ENCODE measurements at regions not wholly inside any gene's neighbourhood (a gene's known extent, or its start where the extent isn't known, plus 50 kb on each side); places are given as distances from the start of the nearest gene placed in this dataset.

DNA sequence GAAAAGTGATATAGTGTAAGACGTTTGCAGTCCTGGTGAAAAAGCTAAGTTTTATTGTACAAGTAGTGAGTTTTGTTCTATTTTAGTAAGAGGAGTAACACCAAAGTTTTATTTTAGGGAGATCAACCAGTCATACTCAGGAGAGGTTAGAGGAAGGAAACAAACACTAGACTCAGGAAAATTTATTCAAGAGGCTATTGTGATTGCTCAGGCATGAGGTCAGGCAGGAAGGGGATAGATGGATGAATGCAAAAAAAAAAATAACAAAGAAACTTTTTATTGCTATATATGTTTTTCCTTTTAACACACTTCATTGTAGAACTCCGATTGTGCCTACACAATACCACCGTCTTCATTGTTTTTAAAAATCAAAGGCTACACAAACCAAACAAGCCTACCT lies 189.0 kb downstream of the LYPLAL1 start:
- DNase-seq (ENCODE audit: low read depth in 3 of 3, low spot score in 1 of 3), result no peak

DNA sequence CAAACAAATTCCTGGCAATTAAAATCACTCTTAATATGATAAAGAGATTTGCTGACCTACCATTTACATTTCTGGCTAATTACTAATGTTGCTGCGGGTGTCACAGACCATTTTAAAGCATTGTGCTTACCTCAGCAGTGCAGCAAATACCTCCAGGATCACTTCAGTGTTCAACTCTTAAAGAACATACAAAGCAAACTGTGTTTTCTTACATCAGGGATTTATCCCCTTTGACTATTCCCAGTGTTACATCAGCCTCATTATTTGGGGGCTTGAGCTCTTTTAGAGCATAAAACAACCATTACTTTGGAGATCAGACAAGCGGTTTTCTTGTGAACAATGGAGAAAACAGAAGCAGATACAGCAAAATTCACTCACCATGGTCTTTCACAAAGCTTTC lies 185.4 kb downstream of the LYPLAL1 start:
- DNase-seq (ENCODE audit: low read depth in 3 of 3, low spot score in 1 of 3), result no peak

DNA sequence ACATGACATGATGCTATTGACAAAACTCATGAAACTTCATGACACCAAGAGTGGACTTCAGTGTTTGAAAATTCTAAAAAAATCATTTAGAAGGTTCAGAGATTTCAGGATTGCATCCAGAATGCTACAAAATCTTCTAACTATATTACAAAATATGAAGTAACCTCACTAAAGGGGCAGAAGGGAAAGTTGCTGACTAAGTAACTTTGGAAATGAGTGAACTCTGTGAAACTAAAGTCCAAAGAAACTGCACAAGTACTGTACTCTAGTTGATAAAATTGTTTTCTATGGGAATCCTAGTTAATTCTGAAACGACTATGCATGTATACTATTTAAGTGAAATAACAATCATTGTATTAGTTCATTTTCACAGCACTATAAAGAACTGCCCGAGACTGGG lies 184.4 kb downstream of the LYPLAL1 start:
- DNase-seq (ENCODE audit: low read depth in 3 of 3, low spot score in 1 of 3), result no peak

DNA sequence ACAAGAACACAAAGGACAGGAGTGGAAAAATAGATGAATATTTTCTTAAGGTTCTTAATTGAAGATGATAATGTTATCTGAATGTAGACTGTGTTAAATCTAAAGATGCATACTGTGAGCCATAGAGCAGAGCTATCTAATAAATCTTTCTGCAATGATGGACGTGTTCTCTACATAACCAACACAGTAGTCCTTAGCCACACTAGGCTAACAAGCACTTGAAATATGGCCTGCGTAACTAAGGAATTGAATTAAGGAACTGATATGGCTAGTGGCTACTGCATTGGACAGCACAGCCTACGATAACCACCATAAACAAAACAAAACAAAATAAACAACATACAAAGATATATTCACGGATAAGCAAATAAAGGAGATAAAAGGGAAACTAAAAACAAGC lies 181.3 kb downstream of the LYPLAL1 start:
- no peak for DNase-seq (ENCODE audit: low read depth in 3 of 3, low spot score in 1 of 3)

DNA sequence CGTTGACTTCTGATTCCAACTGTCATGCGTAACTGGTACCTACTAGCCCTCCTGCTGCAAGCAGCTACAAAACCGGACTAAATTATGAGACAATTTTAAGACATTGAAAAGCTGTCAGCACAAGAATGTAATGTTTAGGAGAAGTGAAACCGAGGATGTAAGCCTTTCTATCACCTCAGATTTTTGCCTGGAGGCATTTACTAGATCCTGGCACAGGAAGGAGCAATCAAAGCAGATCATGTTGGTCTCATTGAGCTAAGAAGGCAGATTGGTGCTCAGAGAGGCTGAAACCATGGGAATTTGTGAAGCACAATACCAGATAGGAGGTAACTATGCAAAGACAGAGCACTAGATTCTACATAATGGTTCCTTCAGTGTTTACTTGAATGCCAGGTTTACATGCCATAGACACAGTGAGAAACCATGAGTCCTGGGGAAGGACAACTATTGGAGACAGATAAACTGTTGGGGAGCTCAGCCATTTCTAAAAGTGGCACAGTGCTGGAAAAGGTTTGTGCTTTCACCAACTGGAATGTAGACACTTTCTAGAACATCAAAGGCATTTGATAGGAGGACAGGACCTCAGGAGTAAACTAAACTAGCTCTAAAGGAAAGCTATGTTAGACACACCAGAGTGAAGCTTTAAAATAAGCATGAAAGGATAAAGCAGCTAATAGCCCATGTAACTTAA lies 179.4 kb downstream of the LYPLAL1 start:
- DNase-seq (ENCODE audit: low read depth in 3 of 3, low spot score in 1 of 3), result no peak

DNA sequence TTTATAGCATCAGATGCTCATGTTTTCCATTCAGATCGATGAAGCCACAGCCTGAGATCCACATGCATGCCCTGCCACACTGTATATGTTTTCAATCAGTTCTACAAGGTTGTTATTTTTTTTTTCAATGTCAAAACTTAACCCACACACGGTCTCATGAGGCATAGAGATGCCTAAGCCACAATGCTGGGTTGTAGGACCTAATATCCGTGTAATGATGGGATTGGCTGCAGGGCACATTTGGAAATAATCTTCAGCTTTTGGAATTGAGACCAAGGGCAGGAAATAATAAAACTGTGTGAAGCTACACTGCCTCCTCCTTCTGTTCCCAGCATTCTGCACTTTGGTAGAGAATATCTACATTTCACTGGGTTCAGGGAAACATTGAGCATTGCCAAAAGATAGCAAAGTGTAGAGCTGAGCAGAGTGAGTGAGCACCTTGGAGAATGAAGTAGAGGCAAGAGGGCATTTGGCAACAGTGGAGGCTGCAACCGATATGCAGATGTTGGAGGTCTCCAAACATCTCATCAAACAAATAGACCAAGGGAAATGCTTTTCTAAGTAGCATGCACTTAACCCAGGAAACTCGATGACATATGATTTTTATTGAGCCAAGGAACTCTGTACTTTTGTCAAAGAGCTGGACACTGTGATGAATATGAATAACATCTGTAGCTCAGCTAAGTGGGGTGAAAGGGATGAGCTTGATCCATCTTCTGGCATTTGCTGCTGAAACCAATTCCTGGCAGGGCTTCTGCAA lies 176.7 kb downstream of the LYPLAL1 start:
- DNase-seq (ENCODE audit: low read depth in 3 of 3, low spot score in 1 of 3), result no peak

DNA sequence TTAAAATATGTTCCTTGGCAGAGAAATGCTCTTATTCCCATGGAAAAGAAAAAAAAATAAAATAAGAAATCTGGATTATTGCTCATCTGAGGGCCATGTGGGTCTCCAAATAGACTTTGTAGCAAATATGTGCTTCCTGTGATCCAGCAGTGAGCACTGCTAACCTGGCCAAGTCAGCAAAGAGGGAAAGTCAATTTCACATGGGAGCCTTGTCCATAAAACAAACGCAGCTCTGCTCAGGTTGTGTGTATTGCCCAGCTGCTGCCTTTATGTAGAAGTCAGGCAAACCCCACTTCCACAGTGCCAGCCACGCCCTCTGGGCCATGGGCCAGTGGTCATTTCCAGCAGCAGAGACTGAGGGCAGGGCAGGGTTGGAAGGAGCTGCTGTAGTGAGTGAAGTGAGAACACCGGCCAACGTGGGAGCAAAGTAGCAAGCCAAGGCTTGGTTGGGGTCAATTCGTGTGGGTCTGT lies 174.3 kb downstream of the LYPLAL1 start:
- DNase-seq (ENCODE audit: low read depth in 3 of 3, low spot score in 1 of 3), result no peak

DNA sequence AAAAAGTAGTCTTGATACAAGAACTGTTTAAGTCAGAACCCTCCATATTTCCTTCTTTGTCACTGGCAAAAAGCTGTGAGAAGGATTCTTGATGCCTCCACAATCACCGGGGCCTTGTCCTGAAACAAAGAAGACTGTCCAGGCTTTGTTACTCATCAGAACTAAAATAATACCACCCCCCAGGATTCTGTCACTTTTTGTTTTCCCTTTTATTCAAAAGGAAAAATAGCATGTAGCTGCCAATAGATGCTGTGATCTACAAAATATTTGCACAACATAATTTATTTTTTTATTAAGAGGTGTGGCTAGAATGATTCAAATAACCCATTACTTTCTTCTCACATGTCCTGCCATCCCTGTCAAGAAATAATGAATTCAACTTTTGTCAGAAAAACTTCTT lies 173.7 kb downstream of the LYPLAL1 start:
- no peak for DNase-seq (ENCODE audit: low read depth in 3 of 3, low spot score in 1 of 3)

DNA sequence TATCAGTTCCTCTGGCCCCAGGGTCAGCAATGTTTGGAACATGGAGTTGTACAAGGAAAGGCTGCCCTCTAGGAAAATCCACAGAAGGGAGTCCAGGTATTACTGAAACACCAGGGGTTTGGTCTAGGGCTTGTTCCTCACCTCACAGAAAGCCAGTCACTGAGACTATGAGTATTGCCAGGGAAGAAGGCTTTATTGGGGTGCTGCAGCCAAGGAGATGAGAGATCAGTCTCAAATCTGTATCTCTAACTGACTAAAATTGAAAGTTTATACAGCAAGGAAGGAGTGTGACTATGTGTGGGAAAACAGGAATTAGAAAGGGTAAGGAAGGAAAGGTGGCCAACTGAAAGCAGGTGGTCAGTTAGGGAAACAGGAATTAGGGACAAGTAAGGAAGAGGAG lies 172.3 kb downstream of the LYPLAL1 start:
- no peak for DNase-seq (ENCODE audit: low read depth in 3 of 3, low spot score in 1 of 3)

DNA sequence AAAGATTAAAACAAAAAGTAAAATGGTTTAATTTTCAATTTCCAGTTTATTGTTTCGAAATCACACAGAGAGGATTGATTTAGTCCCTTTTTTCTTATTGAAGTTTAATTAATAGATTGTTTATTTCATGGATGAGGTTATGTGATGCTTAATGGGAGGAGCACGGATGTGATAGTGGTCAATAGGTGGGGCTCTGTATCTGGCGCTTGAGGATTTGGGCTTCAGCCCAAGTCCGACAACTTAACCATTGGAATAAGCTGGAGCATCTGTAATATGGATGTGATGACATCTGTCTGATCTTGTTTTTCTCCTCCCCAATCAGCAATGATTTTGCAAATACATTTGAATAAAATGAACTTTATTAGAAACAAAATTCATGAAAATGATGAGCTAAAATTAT lies 169.2 kb downstream of the LYPLAL1 start:
- DNase-seq (ENCODE audit: low read depth in 3 of 3, low spot score in 1 of 3), result no peak

DNA sequence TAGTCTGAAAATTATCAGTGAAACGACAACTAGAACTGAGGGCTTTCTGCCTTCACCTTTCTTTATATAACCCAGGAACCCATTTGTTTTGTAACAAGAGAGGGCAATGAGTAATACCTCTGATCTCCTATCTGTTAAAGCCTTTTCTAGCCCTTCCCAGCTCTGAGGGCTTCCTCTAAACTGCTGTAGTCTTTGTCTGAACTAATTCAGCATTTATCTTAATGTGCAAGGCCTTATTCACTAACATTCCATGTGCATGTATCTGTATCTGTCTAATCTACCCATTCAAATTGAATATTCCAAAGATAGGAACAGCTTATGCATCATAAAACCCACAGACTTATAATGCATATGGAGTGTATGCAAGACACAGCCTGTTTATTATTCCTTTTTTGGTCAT lies 167.1 kb downstream of the LYPLAL1 start:
- no peak for DNase-seq (ENCODE audit: low read depth in 3 of 3, low spot score in 1 of 3)

DNA sequence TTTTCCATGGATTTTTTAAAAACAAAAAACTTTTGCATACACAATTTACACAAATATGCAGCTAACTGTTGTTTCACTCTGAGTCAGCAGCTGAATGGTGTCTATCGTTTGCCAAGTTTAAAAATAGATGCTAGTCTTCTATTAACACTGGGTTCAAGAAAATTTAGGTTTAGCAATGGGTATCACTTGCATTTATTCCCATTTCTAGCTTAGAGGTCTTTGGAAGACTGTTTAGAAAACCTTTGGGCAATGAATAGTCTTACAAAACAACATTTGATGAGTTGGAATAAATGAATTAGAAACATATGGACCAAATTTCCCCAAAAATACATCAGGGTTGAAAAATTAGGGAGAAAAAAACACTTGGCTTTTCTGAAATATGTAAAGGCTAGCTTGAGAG lies 165.8 kb downstream of the LYPLAL1 start:
- DNase-seq (ENCODE audit: low read depth in 3 of 3, low spot score in 1 of 3), result no peak

DNA sequence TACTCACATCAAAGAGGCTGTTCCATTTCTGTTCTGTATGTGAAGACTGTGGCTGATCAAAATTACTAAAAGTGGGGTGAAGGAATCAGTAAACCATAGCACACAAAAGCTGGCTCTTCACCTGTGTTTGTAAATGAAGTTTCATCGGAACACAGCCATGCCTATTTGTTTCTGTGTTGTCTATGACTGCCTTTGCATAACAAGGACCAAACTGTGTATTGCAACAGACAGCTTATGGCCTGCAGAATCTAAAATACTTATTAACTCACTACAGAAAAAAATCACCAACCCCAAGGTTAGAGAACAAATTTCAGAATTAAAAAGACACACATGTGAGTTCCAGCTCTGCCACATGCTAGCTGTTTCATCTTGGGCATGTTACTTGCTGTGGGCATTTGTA lies 163.9 kb downstream of the LYPLAL1 start:
- DNase-seq (ENCODE audit: low read depth in 3 of 3, low spot score in 1 of 3), result no peak

DNA sequence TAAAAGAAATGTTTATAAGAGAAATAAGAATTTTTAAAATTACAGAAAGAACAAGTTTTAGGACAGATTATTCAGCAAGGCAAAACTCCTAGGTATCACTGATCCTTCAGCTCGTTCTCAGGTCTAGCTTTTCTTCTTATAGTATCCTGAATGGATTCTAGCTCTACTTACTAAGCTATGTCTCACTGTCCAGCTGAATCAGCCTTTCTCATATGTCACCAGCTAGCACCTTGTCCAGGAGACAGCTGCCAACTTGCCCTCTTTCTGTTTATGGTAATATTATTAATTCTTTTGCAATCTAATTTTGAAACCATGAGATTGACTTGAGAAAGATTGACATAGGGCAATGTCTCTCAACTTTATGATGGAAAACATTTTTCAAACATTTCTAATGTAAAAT lies 159.9 kb downstream of the LYPLAL1 start:
- no peak for DNase-seq (ENCODE audit: low read depth in 3 of 3, low spot score in 1 of 3)

DNA sequence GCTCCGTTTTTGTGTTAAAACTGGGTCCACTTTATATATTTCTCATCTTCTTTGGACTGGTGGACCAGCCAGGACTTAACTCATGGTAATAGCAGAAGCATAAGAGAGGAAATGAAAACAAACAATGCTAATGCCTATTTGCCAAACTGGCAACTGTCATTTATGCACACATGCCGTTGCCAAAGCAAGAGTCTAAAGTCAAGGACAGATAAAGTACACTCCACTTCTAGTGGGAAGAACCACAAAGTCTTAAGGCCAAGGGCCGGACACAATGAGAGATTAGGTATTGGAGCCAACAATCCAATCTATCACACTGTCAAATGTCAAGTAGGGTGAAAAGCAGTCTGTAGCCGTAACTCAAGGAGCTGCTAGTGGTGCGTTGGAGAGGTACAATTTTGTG lies 157.7 kb downstream of the LYPLAL1 start:
- no peak for DNase-seq (ENCODE audit: low read depth in 3 of 3, low spot score in 1 of 3)

DNA sequence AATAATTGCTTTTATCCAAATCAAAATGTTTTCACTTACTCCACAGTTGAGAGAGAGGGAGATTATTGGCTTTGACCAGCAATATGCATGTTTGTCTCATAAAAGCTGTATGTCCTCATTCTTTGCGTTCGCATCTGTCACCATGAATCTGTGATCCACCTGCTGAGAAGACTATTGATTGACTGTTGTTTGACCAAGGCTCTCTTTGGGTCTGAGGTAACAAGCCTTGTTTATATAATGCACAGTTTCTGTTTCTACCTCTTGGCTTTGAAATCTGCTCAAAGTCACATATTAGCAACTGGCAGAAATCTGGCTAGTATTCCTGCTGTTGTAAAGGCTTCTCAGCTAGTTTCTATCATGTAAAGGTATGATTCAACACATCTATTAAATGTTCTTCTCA lies 157.0 kb downstream of the LYPLAL1 start:
- no peak for DNase-seq (ENCODE audit: low read depth in 3 of 3, low spot score in 1 of 3)

DNA sequence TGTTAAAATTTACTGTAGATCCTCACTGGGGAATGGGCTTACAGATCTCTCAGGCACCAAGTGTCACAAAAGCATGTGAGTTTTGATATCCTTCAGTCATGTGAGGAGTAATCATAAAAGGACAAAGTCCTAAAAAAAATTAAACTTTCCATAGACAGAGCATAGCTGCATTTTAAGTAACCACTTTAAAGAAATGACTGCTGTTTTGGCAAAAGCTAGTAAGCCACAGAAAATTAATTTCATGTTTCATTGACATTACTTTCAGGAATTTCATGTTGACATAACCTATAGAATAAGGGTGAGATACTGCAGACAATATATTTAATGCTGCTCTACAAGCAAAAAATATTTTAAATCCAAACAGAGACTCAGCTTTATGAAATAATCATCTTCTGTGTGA lies 156.3 kb downstream of the LYPLAL1 start:
- DNase-seq (ENCODE audit: low read depth in 3 of 3, low spot score in 1 of 3), result no peak

DNA sequence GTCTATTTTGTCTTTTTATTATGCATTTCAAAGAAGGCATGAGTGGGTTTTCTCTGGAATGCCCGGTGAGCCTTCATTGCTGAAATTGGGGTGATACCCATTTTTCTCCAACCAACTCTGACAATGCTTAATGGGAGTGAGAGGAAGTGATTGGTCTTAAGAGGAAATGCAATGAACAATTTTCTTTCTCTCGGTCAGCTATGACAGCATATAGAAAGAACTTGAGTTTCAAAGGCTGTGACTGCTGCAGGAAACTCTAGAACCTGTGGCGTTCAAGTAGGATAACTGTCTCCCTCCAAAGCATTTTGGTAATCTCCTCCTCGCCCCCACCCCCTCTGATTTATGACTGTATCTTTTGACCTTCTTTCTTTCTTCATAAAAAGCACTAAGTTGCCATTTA lies 155.9 kb downstream of the LYPLAL1 start:
- no peak for DNase-seq (ENCODE audit: low read depth in 3 of 3, low spot score in 1 of 3)

DNA sequence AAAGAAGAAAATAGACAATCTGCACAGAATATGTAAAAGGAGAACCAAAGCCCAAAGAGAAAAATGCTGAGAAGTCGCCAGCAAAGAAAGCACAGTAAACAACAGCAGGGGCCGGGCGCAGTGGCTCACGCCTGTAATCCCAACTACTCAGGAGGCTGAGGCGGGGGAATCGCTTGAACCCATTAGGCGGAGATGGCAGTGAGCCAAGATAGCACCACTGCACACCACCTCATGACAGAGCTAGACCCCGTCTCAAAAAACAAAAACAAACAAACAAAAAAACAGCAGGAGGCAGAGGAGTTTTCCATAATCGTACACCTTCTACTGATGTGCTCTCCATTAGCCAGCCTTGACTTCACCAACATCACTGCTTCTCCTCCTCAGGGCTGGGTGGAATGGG lies 153.2 kb downstream of the LYPLAL1 start:
- no peak for DNase-seq (ENCODE audit: low read depth in 3 of 3, low spot score in 1 of 3)

DNA sequence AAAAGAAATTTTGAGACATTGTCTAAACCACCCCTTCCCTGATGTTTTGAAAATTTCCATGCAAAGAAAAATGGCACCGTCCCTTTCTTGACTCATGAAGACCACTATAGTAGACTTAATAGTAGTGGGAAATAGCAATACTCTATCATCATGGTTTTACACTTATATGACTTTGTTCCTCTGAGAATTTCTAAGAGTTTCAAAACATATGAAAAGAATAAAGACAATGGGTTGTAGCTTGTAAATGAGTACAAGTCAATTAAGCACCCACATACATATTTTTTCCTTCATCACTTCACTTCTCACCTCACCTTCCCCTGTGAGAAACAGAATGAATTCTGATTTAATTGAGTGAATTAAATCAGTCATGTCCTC lies 151.7 kb downstream of the LYPLAL1 start:
- DNase-seq (ENCODE audit: low read depth in 3 of 3, low spot score in 1 of 3), result no peak

DNA sequence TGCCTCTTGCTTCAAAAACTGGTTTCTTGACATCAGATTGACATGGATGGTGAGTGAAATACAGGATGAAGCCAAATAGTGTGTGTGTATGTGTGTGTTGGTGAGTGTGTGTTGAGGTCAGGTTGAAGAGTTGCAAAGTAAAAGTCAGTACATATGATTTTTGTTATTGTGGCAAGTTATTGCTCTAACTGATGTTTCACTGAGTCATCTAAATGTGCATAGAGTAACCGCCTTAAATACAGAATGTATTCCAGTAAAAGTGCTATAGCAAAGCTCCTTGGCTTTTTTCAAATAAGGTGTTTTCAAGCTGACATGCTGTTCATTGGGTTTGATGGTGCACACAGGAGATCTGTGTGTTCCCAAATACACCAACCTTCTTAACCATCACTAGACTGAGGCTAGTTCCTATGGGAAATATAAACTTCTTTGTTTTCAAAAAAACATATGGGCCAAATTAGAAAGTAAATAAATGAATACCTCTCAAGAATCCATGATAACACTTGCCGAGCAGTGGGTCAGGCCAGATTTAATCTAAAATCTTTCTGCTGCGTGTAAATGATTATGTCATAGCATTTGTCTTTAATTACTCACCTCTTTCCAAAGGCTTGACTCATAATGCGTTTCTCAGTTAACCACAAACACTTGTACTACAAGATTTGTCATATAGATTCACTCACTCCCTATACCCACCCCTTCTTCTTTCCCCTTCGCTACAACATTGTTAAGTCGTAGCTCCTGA lies 151.1 kb downstream of the LYPLAL1 start:
- DNase-seq (ENCODE audit: low read depth in 3 of 3, low spot score in 1 of 3), result no peak

DNA sequence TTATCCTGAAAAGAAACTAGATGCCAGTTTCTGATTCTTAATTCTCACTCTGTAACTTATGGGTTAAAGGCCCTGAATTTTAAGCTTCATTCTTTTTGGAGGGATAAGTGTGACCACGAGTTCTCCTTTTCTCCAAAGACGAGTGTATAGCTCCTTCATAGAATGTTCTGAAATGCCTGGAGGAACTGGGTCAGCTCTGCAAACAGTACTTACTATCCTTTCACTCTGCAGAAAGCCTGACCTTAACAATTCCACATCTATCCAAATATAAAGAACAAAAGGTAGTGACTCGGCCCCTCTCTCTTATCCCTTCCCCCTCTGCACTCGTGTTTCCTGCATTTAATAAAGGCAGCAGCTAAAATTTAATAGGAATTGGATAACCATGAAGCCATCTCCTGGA lies 150.5 kb downstream of the LYPLAL1 start:
- DNase-seq (ENCODE audit: low read depth in 3 of 3, low spot score in 1 of 3), result no peak
